IPS DF 4.7 (cell line): ENCODE measurements at regions not wholly inside any gene's neighbourhood (a gene's known extent, or its start where the extent isn't known, plus 50 kb on each side); places are given as distances from the start of the nearest gene placed in this dataset.
"Not testable (repeated sequence)": the region's sequence is repeated elsewhere in the genome, so short reads cannot be mapped to it uniquely, and the experiment has no call there.

Experiments
- DNase-seq: peaks from one replicate; pipeline ENCODE4 v3.0.0-alpha.2; 2013; ENCODE audit warnings: low spot score; ENCODE audit errors: extremely low read depth

DNA sequence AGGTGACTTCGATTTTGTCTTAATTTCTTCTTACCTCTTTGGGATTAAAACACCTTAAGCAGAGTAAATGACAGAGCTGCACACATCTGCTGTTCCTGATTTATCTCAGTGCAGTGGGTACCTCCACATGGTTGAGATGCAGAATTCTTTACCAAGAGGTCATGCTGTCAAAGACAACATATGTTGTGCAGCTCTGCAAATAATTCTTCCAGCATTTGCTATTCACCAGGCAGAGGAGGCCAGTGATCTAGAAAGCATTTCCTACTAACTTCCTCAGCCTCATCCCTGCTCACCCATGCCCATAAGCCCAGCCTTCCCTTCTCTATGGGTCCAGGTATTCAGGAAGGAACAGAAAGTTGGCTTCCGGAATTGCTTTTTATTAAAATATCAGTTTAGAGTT lies 109.3 kb downstream of the THBS2 start:
- DNase-seq: no peak

DNA sequence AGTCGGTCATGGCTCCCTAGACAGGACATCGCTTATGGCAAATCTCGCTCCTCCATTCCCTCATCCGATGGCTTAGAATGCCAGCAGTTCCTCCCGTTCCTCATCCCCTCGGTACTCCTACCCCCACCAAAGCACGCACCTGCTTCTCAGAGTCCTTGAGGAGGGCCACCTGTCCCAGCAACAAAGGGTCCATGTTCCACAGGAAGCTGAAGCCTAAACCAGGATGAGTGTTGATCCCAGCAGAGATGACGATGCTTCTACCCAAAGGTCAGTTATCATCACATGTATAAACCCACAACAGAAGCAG lies 111.2 kb downstream of the THBS2 start:
- DNase-seq: no peak

DNA sequence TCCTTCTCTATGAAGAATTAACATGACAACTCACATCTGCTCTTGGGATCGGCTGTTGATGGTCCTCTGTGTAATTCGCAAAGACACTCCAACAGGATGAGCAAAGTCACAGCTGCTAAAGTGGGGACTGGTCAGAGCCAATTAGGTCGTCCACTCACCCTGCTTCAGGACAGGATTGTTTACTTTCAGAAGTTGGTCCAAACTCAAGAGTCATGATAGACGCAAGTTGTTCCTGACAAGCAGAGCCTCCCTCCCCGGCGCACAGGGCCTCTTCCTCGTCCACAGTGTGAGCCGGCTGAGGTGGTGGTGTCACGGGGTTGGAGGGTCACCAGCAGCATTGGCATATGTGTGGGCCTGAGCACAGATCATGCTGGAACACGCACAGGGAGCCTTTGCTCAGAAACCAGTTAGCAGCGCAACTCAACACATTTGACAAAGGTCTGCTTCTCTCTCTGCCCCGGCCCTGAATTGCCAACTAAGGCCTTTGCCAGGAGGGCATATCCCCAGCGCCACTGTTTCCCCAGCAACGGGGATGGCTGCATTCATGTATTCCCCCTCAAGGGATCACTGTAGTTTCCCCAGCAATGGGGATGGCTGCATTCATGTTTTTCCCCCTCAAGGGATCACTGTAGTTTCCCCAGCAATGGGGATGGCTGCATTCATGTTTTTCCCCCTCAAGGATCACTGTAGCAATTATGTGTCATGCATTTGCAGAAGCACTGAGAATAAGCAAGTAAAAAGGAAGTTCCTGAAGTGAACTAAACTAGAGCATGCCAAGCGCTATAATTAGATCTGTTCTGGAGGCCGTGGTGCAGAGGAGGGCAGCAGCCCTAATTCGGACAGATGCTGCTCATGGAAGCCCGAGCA lies 111.7 kb downstream of the THBS2 start:
- no peak for DNase-seq

DNA sequence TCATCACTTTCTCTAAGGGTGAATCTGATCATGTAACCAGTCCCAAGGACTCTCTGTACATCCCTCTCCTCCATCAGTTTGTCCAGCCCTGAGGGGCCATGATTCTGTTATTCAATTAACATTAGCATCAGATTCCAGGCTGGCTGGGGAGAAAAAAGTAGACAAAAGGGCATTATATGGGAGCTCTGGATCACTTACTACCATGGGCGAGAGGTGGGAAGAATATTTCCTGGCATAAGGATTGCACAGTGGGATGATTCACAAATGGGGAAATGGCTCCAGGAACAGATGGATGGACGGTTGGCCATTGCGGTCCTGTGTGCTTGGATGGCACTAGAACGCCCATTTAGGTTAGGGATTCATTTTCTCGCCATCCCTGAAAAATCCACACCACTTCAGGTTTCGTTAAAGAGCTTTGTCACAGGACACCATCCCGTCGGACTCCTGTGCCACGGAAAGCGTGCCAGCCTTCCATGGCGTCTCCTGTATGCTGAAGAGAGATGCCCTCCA lies 112.6 kb downstream of the THBS2 start:
- DNase-seq: no peak

DNA sequence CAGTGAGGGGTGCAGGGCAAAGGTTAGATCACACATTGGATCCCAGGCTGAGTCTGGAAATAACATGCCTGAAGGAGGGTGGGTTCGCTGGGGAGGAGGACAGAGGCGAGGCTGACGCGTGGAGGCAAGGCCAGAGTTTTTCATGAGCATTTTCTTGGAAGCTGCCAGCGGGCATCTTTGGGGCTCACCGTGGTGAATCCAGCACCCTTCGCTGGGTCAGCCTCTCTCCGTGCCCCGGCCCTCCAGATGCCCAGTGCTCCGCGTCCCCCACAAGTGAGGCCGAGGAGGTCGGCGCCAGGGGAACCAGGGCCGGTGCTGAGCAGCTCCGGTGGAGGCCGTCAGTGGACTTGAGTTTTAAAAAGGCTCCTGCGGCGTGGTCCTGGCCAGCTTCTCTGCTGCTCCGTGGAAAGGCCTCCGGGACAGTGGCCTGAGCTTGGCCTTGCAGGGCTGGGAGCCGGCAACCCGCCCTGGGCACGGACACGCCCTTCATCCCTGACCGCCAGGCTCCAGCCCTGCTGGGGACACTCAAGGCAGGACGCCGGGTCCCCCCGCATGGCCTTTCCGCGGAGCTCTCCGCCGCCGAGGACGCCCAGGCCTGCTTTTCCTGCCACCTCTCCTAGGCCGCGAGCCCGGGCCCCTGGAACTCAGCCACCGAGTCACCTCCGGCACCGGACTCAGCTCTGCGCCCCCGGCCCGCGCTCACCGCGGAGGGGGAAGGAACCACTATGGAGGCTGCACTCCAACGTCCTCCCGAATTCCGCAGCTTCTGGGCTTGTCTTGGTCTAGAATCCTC lies 114.3 kb downstream of the THBS2 start:
- no peak for DNase-seq

DNA sequence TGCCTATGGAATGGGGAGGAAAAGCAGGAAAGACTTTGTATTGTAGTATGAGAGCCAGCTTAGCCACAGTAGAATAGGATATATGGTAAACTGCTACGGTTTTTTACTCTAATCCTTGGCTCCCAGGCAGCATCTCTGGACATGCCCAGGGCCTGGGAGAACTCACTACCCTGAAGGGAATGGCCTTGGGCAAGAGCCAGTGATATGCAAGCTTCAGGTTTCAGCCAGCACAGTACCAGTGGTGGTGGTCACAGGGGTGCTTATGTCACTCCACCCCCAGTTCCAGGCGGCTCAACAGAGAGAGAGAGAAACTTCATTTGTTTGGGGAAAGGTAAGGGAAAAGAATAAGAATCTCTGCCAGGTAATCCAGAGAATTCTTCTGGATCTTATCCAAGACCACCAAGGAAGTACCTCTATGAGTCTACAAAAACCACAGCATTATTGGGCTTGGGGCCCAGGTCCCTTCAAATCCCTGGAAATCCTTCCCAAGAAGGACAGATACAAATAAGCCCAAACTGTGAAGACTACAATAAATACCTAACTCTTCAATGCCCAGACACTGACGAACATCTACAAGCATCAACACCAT lies 121.2 kb downstream of the THBS2 start:
- no peak for DNase-seq

DNA sequence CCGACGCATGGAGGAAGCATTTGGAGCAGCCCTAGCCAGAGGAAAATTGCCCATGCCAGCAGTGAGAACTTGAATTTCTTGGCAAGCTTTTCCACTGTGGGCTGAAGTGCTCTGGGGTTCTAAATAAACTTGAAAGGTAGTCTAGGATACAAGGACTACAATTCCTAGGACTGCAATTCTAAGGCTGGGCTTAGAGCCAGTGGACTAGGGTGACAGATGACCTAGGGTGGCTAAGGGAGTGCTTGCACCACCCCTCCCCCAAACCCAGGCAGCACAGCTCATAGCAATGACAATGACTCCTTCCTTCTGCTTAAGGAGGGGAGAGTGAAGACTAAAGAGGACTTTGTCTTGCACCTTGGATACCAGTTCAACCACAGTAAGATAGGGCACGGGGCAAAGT lies 122.3 kb downstream of the THBS2 start:
- DNase-seq: no peak

DNA sequence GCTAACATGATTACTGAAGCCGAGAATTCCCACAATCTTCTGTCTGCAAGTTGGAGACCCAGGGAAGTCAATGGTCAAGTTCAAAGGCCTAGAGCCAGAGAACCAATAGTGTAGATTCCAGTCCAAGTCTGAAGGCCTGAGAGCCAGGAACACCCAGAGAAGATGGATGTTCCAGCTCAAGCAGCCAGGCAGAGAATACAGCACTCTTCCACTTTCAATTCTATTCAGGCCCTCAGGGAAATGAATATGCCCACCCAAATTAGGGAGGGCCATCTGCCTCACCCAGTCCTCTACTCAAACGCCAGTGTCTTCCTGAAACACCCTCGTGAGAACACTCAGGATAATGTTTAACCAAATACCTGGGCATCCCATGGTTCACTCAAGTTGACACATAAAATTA lies 123.5 kb downstream of the THBS2 start:
- DNase-seq: no peak

DNA sequence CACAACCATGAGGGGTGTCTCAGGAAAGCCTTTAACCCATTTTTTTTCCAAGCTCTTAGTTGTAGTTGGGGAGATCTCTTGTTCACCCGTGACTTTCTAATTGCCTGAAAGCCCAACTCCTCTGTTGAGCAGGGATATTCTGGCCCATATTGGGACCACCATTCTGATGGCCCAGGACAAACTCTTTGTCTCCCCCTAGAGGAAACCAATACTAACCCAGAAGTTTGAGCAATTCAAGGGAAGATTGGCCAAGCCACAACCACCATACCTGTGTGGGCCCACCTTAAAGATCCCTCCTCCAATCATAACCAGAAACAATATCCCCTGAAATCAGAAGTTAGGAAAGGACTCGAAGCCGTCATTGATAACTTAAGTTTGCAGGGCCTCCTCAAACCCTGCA lies 132.6 kb downstream of the THBS2 start:
- DNase-seq: no peak

DNA sequence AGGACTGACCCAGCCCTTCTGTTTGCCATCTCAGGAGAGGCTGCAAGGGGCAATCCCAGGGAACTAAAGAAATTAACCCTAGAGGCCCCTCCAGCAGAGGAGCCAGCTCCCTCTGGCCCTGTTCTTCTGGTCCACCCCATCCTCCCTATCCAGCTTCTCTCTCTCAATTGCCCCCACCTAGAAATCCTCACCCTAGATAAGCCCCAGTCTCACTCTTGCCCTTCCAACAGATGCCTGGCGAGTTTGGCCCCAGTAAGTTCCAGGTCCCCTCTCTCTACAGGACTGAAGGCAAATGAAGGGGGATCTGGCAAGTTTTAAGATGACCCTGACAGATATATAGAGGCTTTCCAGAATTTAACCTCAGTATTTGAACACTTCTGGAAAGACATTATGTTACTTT lies 134.0 kb downstream of the THBS2 start:
- no peak for DNase-seq

DNA sequence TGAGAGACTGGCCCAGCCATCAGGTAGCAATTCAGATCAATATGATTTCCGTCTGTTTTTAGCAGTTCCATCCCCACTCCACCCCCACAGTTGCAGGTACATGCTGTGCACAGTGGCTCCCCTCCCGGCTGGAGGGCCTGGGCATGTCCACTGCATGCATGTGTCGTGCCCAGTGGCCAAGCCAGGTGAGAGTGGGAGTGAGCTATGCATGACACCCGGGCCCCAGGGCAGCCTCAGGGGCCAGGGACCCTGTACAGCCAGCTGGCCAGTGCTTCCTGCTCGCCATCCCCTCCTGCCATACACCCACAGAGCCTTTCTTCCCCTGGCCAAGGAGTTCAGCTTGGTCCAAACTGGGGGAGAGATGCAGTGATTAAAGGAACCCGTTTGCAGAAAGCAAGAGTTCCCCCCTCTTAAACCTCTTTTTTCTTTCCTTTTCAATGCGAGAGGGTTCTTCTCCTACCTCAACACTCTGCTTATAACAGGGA lies 135.3 kb downstream of the THBS2 start:
- DNase-seq: no peak

DNA sequence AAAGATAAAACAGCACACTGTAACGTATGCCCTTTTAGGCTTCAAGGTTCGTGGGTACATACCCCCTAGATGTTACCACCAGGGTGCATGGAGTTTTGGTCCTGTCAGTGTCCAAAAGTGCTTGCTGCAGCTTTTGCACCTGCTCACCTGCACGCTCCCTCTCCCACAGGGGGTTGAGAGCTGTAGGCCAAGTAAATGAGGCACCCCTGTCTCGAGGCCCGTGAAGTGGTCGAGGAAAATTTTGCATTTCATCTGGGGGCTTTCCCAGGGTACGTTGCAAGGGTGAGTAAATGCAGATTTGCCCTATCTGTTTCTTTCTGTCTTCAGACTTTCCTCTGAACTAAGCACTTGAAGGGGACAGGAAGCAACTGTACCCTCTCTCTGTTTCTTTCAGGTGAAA lies 136.0 kb downstream of the THBS2 start:
- no peak for DNase-seq

DNA sequence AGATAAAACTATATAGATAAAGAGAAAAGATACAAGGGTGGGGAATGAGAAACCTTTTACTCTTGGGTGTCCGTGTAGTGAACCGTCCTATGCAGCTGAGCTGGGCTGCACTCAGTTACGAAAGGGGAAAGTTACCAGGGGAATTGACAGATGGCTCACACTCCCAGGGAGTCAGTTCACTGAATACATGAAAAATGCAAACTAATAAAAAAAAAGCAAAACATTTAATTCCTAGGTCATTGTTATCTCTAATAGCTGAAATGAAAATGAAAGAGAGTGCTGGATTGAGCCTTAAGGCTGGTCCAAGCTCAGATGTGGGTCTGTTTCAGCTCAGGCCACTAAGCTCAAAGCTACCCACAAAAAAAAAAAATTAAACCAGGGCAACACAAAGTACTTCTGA lies 138.0 kb downstream of the THBS2 start:
- DNase-seq: no peak

DNA sequence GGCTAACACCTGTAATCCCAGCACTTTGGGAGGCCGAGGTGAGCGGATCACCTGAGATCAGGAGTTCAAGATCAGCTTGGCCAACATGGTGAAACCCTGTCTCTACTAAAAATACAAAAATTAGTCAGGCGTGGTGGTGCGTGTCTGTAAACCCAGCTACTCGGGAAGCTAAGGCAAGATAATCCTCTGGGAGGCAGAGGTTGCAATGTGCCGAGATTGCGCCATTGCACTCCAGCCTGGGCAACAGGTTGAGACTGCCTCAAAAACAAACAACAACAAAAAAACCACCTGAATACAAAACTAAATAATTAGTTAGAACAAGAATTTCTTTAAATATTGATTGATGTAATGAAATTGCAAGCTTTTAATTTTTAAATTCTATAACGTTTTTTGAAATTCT lies 139.0 kb downstream of the THBS2 start:
- not testable (repeated sequence) for DNase-seq

DNA sequence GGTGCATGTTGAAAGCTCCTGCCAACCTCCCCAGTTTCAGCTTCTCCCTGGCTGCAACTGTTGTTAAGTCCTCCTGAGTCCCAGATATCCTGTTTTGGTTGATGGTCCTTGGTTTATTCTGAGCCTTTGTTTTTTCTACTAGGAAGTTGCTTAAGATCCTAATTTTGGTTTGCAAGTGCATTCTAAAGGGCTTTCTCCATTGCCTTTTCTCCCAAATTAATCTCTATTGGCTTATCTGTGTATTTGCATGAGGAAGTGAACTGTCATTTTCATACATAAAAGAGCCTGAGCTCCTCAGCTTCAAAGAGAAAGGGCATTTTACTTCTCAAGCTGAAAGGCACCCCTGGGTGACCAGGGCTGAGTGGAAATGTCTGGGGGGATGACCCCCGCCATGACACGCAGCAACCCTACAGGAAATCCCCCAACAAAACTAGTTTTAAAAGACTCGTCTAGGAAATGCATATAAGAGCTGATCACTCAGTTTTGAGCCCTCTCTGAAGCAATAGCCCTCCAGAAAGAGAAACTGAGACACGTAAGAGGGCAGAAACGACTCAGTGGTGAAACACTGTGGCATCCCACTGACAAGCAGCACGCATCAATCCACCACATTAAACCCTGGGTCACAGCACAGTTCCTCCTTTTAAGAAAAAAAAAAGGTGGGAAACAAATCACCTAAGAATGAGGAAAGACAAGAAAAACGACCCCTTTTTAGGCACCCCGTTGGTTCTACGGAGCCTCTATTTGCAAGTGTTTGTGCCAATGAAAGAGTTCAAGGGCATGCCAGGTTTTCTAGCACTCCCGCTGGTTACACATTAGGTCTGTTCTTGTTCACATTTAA lies 140.9 kb downstream of the THBS2 start:
- DNase-seq: no peak

DNA sequence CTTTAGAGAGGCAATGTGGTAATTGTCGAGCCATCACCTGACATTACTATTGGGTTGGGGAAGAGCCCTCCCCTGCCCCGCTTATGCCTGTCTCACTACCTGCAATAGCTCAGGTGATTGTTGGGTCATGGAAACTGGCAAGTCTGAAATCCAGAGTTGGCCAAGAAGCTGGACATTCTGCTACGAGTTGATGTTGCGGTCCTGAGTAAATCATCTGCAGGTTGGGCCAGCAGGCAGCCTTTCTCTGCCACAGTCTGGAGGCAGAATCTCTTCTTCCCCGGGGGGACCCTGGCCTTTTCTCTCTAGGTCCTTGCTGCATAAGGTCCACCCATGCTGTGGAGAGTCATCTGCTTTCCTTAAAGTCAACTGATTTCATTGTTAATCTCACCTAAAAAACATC lies 142.4 kb downstream of the THBS2 start:
- DNase-seq: no peak

DNA sequence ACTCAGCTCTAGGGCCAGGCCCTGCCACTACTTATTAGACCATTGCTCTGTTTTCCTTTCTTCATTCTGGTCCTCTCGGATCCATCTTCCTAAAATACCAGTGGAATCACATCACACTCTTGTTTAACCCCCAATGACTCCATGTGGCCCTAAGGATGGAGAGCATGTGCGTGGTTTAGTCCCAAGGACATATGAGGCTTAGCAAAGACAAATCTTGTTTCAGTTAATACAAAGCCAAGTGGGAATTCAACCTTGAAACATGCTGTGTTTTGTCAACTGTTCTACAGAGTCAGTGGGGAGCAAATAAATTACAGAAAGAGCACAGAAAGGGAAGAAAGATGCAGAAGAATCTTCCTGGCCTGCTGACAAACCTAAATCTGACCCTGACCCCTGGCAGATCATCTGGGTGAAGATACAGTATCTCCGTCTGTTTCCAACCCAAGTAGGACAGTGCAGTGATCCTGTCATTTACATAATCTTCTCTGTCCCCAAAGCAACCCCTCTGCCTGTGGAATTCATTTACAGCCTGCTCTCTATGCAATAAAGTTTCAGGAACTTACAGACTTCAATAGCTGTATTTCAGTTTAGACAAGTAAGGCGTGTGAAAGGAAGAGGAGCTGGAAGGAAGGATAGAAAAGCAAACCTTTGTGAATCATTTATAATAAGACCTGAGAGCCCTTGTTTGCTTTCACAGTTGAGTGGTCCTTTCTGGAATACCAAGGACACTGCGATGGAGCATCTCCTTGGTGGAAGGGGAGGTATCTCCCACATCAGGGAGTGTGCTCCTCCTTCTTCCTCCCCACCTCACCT lies 144.0 kb downstream of the THBS2 start:
- no peak for DNase-seq

DNA sequence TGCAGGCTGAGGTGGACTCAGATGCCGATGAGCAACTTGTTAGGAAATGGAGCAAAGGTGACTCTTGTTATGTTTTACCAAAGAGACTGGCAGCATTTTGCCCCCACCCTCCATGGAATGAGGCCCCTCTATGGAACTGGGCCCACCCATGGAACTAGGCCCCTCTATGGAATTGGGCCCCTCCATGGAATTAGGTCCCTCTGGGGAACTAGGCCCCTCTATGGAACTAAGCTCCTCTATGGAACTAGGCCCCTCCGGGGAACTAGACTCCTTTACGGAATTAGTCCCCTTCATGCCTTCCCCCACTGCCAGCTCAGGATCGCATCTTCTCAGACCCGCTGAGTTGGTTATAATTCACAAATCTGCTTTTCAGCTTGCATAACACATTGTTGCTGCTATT lies 144.9 kb downstream of the THBS2 start:
- no peak for DNase-seq

DNA sequence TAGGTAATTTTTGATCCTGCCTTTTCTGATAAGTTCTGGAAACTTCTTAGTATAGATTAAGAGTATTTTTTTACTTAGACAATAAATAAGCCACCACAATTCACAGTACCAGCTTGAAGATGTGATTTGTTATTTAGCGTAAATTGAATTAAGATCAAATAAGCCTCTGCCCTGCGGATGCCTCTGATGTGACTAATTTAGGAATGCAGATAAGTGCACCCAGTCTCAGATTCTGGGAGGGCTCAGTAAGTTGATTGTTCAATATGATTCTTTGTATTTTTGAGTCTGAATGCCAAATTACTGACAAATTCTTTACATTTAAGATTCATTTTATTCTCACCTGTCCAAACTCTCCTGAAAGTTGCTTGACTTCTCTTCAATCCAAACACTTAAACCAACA lies 147.5 kb downstream of the THBS2 start:
- no peak for DNase-seq

DNA sequence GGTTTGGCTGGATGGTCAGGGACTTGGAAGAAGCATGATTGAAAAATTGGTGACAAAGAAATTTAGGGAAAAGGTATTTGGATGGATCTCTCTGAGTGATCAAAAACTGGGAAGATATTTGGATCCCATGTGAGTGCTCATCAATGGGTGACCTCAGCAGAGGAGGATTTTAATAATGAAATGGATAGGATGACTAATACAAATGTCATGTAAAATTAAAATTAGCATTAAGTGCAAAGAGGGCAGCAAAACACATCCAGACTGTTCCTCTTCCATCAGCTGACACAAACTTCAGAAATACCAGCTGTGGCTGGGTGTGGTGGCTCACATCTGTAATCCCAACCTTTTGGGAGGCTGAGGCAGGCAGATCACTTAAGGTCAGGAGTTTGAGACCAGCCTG lies 151.7 kb downstream of the THBS2 start:
- DNase-seq: no peak
